OCI-LY7 (cell line): ENCODE measurements at regions not wholly inside any gene's neighbourhood (a gene's known extent, or its start where the extent isn't known, plus 50 kb on each side); places are given as distances from the start of the nearest gene placed in this dataset.

Experiments
- BruUV-seq: library from RNA; stranded (reverse); fragments of 400-500 nt; replicated peaks from 2 replicates; lab custom pipeline; 2021; lab: Mats Ljungman, UMichigan
- CTCF ChIA-PET: fragments of 300-600 bp; sonication (Branson Sonifier 250); formaldehyde crosslinking; loops from one replicate; lab custom pipeline; 2022; ENCODE audit warnings: antibody characterized with exemption; ENCODE audit not compliant: unreplicated experiment; lab: Charles Lee
- POLR2A ChIA-PET: fragments of 300-600 bp; sonication (Branson Sonifier 250); formaldehyde crosslinking; loops from one replicate; lab custom pipeline; 2022; ENCODE audit warnings: antibody characterized with exemption; lab: Charles Lee
- DNase-seq: peaks from one replicate; pipeline ENCODE4 v3.0.0-alpha.2; 2015; ENCODE audit warnings: low spot score
- H2AFZ ChIP-seq: fragments of 200-600 bp; sonication (generic), shearing (Covaris generic); 2 replicates; pipeline ENCODE4 v1.6.1; 2014; ENCODE audit warnings: mild to moderate bottlenecking, antibody characterized with exemption, low read length, moderate library complexity
- H3K27ac ChIP-seq: fragments of 200-600 bp; sonication (generic); 2 replicates; pipeline ENCODE4 v1.5.1; 2014; ENCODE audit warnings: mixed run types, low read depth, mild to moderate bottlenecking, moderate library complexity, low read length, inconsistent platforms; ENCODE audit not compliant: poor library complexity, severe bottlenecking
- H3K36me3 ChIP-seq: fragments of 200-600 bp; sonication (generic); 2 replicates; pipeline ENCODE4 v1.6.1; 2014; ENCODE audit warnings: mild to moderate bottlenecking, antibody characterized with exemption, low read length, moderate library complexity, mixed read lengths; ENCODE audit not compliant: insufficient read depth
- H3K4me1 ChIP-seq: fragments of 200-600 bp; sonication (generic); 2 replicates; pipeline ENCODE4 v1.5.1; 2014; ENCODE audit warnings: mild to moderate bottlenecking, low read length; ENCODE audit not compliant: insufficient read depth, poor library complexity, severe bottlenecking
- H3K4me2 ChIP-seq: fragments of 200-600 bp; sonication (generic); 2 replicates; pipeline ENCODE4 v1.6.1; 2014; ENCODE audit warnings: mild to moderate bottlenecking, low read length
- H3K4me3 ChIP-seq: fragments of 200-600 bp; sonication (generic); 2 replicates; pipeline ENCODE4 v1.5.1; 2014; ENCODE audit warnings: mild to moderate bottlenecking, low read depth, low read length; ENCODE audit not compliant: poor library complexity, severe bottlenecking
- H3K79me2 ChIP-seq: fragments of 200-600 bp; sonication (generic); 2 replicates; pipeline ENCODE4 v1.6.1; 2016; ENCODE audit warnings: low read depth, mild to moderate bottlenecking, low read length, moderate library complexity, mixed read lengths; ENCODE audit not compliant: insufficient read depth
- H3K9me2 ChIP-seq: fragments of 200-600 bp; sonication (generic); 2 replicates; pipeline ENCODE4 v1.6.1; 2016; ENCODE audit warnings: mild to moderate bottlenecking, low read length, mixed read lengths; ENCODE audit not compliant: insufficient read depth
- H3K9me3 ChIP-seq: fragments of 200-600 bp; sonication (generic); 2 replicates; pipeline ENCODE4 v1.6.1; 2014; ENCODE audit warnings: mild to moderate bottlenecking, mixed run types, low read length, mixed read lengths
- H4K20me1 ChIP-seq: fragments of 200-600 bp; sonication (generic); 2 replicates; pipeline ENCODE4 v1.6.1; 2014; ENCODE audit warnings: mild to moderate bottlenecking, antibody characterized with exemption, low read length, moderate library complexity, mixed read lengths; ENCODE audit not compliant: insufficient read depth
- CTCF ChIP-seq: fragments of 200-600 bp; sonication (generic); conservative IDR thresholded peaks from 2 replicates; pipeline ENCODE4 v1.5.1; 2014; ENCODE audit warnings: mild to moderate bottlenecking, antibody characterized with exemption, low read length, moderate library complexity, mixed read lengths
- EZH2phosphoT487 ChIP-seq: fragments of 200-600 bp; sonication (generic); IDR thresholded peaks from 2 replicates; pipeline ENCODE4 v1.6.1; 2018; ENCODE audit warnings: low read depth, borderline replicate concordance, mild to moderate bottlenecking, mixed run types, antibody characterized with exemption, low read length, moderate library complexity, mixed read lengths
- intact Hi-C: fragments of 100-400 bp; cut with micrococcal nuclease; formaldehyde crosslinking; loops from one replicate; pipeline ENCODE4 v1.10.0; 2022; ENCODE audit not compliant: unreplicated experiment

- H3K9me3 ChIP-seq, result no peaks in the 10 kb centered on the region
- POLR2A ChIA-PET, result no interaction called here
- H3K36me3 ChIP-seq, result no peaks in the 10 kb centered on the region
- H3K27ac ChIP-seq, result no peak overlapping the region
- H2AFZ ChIP-seq, result no peak overlapping the region
- BruUV-seq, result no TSS peak
- no peak for TF ChIP-seq CTCF
- TF ChIP-seq EZH2phosphoT487, result no peak
- DNase-seq, result no peak
- CTCF ChIA-PET, result no interaction called here
- no peaks in the 10 kb centered on the region for H4K20me1 ChIP-seq
- no peak overlapping the region for H3K4me3 ChIP-seq
- no peak overlapping the region for H3K4me2 ChIP-seq
- intact Hi-C loops, result no loop called here
- H3K79me2 ChIP-seq, result no peaks in the 10 kb centered on the region
- no peaks in the 10 kb centered on the region for H3K4me1 ChIP-seq
- no peaks in the 10 kb centered on the region for H3K9me2 ChIP-seq
Observed at GRCh38 chr9:86868616-86869015, 78.7 kb downstream of the GAS1 start.

- intact Hi-C loops, result no loop called here
- CTCF ChIA-PET, result no interaction called here
- no peak overlapping the region for H3K27ac ChIP-seq
Observed at GRCh38 chr9:86867804-86868313, 79.4 kb downstream of the GAS1 start.

More at GRCh38 chr9:86867804-86868313, 79.4 kb downstream of the GAS1 start:
- Histone ChIP-seq H3K9me2 (no peaks in the 10 kb centered on the region), H3K4me1 (no peaks in the 10 kb centered on the region), H3K9me3 (no peaks in the 10 kb centered on the region), H2AFZ (no peak overlapping the region), H3K4me2 (no peak overlapping the region), H3K36me3 (no peaks in the 10 kb centered on the region), H3K4me3 (no peak overlapping the region), H4K20me1 (no peaks in the 10 kb centered on the region), H3K79me2 (no peaks in the 10 kb centered on the region)
- no peak for DNase-seq
- no TSS peak for BruUV-seq
- POLR2A ChIA-PET, result no interaction called here
- TF ChIP-seq EZH2phosphoT487 (no peak), CTCF (no peak)
